ENCODE measurements at regions not wholly inside any gene's neighbourhood (a gene's known extent, or its start where the extent isn't known, plus 50 kb on each side); places are given as distances from the start of the nearest gene placed in this dataset.

DNA sequence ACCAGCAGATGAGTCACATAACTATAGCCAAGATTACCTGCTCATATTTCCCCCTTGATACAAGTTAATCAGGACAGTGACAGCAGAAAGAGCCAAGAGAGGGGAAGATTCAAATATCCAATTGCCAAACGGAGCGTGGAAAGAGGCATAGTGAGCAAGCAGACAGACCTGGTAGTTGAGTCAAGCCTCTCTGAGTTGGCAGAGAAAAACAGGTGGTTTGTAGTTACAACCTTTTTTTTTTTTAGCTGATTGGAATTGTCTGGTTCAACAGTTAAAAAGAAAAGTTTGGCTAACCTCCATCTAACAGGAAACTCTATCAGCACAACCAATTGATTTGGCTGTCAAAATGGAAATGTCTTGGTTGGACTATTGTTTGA is 272.1 kb downstream of the TLE1 start:
- Histone ChIP-seq H3K27ac (no peak overlapping the region), H3K9me3 (peaks cover 6% of the 10 kb centered on the region; the same call in 1 of the 2 replicates), H3K4me3 (no peak overlapping the region), H3K27me3 (no peaks in the 10 kb centered on the region), H3K4me2 (no peak overlapping the region), H3K4me1 (no peaks in the 10 kb centered on the region), H3K9ac (no peak overlapping the region), H3K36me3 (no peaks in the 10 kb centered on the region), H4K20me1 (no peaks in the 10 kb centered on the region)
- TF ChIP-seq Cebpa-rat (IDR thresholded peaks at IDR 0.05), result no peak

DNA sequence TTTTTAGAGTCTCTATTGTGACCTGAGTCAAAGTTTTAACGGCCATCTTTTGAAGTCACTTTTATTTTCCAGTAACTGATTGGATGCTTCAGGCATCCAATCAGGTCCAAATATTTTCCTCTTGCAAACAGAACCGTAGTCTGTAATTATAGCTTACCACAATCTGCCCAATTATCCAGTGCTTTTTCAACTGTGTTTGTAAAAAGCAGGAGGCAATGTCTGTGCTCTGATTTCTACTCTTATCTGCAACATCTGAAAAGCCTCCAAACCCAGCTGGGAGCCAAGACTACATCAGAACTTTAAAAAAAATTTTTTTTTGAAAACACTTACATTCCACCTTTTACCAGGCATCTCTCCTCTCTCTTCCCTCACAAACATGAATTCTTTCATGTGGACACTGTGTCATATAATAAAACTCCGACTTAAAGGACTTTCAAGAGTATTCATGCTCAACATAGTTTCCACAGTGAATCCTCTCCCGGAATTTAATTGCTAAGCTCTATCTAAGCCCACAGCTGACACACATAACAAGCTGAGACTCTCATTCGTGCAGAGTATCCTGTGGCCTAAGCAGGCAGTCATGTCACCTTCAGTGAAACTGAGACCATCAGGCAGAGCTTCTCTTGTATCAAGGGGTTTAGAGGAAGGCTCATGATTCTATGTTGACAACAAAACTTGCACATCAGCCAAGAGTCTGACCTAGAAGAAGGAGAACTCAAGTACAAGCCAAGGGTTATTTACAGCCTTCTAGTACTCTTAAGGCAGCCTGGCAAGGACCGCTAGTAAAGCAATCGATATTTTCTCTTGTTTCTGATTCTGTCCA is 272.7 kb downstream of the TLE1 start:
- Histone ChIP-seq H3K4me1 (no peaks in the 10 kb centered on the region), H3K27ac (no peak overlapping the region), H3K4me2 (no peak overlapping the region), H4K20me1 (no peaks in the 10 kb centered on the region), H3K9ac (no peak overlapping the region), H3K9me3 (peaks cover 6% of the 10 kb centered on the region; the same call in 1 of the 2 replicates), H3K27me3 (no peaks in the 10 kb centered on the region), H3K36me3 (no peaks in the 10 kb centered on the region), H3K4me3 (no peak overlapping the region)
- no peak for TF ChIP-seq Cebpa-rat (IDR thresholded peaks at IDR 0.05)

DNA sequence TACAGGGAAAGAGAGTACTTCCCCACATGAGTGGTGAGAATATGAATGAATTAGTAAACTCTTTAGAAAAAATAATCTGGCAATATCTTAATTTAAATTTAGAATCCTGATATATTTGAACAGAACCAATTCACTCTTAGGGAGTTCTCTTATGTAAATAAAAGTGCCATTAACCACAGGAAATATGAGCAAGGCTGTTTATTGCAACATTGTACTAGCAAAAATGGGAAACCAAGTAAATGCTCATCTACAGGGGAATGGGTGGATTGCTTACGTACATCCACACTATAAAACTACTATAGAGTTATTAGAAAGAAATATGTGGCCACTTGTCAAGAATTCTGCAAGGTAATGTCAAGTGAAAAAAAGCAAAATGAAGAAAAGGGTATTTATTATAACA is 274.5 kb downstream of the TLE1 start:
- Histone ChIP-seq H3K9me3 (no peaks in the 10 kb centered on the region), H3K27ac (no peak overlapping the region), H3K9ac (no peak overlapping the region), H3K27me3 (no peaks in the 10 kb centered on the region), H4K20me1 (no peaks in the 10 kb centered on the region), H3K36me3 (no peaks in the 10 kb centered on the region), H3K4me2 (no peak overlapping the region), H3K4me1 (no peaks in the 10 kb centered on the region), H3K4me3 (no peak overlapping the region)
- TF ChIP-seq Cebpa-rat (IDR thresholded peaks at IDR 0.05), result no peak

DNA sequence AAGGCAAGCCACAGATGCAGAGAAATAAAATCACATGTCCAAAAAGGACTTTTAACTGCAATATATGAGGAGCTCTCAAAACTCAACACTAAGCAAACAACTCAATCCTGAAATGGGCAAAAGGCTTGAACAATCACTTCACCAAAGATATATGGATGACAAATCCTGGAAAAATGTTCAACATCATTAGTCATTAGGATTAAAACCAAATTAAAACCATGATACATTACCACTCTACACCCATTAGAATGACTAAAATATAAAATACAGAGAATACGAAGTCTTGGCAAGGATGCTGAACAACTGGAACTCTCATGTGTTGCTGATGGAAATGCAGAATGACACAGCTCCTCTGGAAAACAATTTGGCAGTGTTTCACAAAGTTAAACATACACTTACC is 277.4 kb downstream of the TLE1 start:
- no peak overlapping the region for H3K9ac ChIP-seq
- H3K9me3 ChIP-seq, result no peaks in the 10 kb centered on the region
- H3K4me3 ChIP-seq, result no peak overlapping the region
- TF ChIP-seq Cebpa-rat (IDR thresholded peaks at IDR 0.05), result no peak
- no peaks in the 10 kb centered on the region for H3K27me3 ChIP-seq
- no peak overlapping the region for H3K4me2 ChIP-seq
- no peaks in the 10 kb centered on the region for H3K4me1 ChIP-seq
- no peak overlapping the region for H3K27ac ChIP-seq
- no peaks in the 10 kb centered on the region for H4K20me1 ChIP-seq
- H3K36me3 ChIP-seq, result no peaks in the 10 kb centered on the region

DNA sequence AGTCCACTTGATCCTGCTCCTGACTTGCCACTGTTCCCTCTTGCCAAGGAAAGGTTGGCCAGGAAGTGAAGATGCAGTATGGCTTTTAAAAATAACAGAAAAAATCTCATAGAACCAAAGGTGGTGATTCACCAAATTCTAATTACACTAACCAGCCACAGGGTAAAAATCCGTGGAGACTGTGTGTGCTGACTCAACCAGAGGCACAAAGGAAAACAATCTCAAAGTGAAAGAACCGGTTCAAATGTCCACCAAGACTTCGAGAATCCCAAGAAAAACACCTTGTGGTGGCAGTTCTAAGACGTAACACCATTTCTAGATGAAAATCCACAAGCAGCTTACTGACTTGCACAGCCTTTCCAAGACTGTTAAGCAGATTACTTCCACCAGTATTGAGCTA is 279.1 kb downstream of the TLE1 start:
- no peak overlapping the region for H3K9ac ChIP-seq
- H3K4me2 ChIP-seq, result no peak overlapping the region
- no peaks in the 10 kb centered on the region for H4K20me1 ChIP-seq
- H3K27ac ChIP-seq, result no peak overlapping the region
- no peaks in the 10 kb centered on the region for H3K4me1 ChIP-seq
- no peaks in the 10 kb centered on the region for H3K9me3 ChIP-seq
- no peaks in the 10 kb centered on the region for H3K36me3 ChIP-seq
- H3K27me3 ChIP-seq, result no peaks in the 10 kb centered on the region
- H3K4me3 ChIP-seq, result no peak overlapping the region
- TF ChIP-seq Cebpa-rat (IDR thresholded peaks at IDR 0.05), result no peak

DNA sequence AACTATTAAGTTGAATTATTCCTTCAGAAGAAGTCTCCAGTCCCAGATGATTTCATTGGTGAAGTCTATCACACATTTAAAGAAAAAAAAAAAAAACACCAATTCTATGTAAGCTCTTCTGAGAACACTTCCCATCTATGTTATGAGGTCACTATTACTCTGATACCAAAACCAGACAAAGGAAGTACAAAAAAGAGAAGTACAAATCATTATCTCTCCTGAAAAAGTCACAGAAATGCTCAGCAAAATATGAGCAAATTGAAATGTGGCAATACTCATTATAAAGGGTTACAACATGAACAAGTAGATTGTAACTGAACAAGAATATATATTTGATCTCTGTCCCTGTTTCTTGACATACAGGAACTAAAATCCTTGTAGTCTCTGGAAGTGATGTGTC is 280.4 kb downstream of the TLE1 start:
- no peak for TF ChIP-seq Cebpa-rat (IDR thresholded peaks at IDR 0.05)
- H3K27me3 ChIP-seq, result no peaks in the 10 kb centered on the region
- no peak overlapping the region for H3K27ac ChIP-seq
- H3K36me3 ChIP-seq, result no peaks in the 10 kb centered on the region
- H3K9me3 ChIP-seq, result no peaks in the 10 kb centered on the region
- no peaks in the 10 kb centered on the region for H3K4me1 ChIP-seq
- no peak overlapping the region for H3K9ac ChIP-seq
- no peaks in the 10 kb centered on the region for H4K20me1 ChIP-seq
- no peak overlapping the region for H3K4me3 ChIP-seq
- H3K4me2 ChIP-seq, result no peak overlapping the region

GRCh38 chr9:81404931-81405598 is 284.3 kb downstream of the TLE1 start:
- Histone ChIP-seq H4K20me1 (no peaks in the 10 kb centered on the region), H3K4me1 (no peaks in the 10 kb centered on the region), H3K4me2 (no peak overlapping the region), H3K9me3 (no peaks in the 10 kb centered on the region), H3K9ac (no peak overlapping the region), H3K27me3 (no peaks in the 10 kb centered on the region), H3K4me3 (no peak overlapping the region), H3K36me3 (no peaks in the 10 kb centered on the region), H3K27ac (no peak overlapping the region)
- TF ChIP-seq Cebpa-rat (IDR thresholded peaks at IDR 0.05), result no peak

GRCh38 chr9:81397481-81398381 is 291.6 kb downstream of the TLE1 start:
- no peaks in the 10 kb centered on the region for H4K20me1 ChIP-seq
- no peaks in the 10 kb centered on the region for H3K9me3 ChIP-seq
- H3K36me3 ChIP-seq, result no peaks in the 10 kb centered on the region
- TF ChIP-seq Cebpa-rat (IDR thresholded peaks at IDR 0.05), result no peak
- H3K4me3 ChIP-seq, result no peak overlapping the region
- H3K9ac ChIP-seq, result no peak overlapping the region
- peaks cover 15% of the 10 kb centered on the region for H3K4me1 ChIP-seq
- no peaks in the 10 kb centered on the region for H3K27me3 ChIP-seq
- H3K4me2 ChIP-seq, result no peak overlapping the region
- H3K27ac ChIP-seq, result no peak overlapping the region

DNA sequence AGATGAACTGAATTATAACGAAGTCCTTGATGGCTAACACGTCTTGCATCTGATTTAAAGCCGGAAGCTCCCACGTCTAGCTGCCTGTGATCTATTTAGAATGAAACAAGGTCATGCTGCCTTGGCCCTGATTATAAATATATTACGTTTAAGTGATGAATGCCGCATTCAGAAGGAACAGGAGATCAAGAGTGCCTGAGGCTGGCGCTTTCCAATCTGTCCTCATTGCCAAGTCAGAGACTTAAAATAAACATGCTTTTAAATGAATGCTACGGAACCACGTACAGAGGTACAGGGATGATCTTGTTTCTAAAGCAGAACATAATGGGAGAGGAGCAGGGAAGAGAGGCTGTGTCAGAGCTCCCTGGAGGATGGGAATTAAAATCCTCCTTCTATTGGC is 292.8 kb downstream of the TLE1 start:
- no peaks in the 10 kb centered on the region for H4K20me1 ChIP-seq
- H3K4me2 ChIP-seq, result no peak overlapping the region
- no peak overlapping the region for H3K4me3 ChIP-seq
- no peaks in the 10 kb centered on the region for H3K36me3 ChIP-seq
- no peaks in the 10 kb centered on the region for H3K27me3 ChIP-seq
- H3K9me3 ChIP-seq, result no peaks in the 10 kb centered on the region
- no peak overlapping the region for H3K27ac ChIP-seq
- peaks cover 15% of the 10 kb centered on the region for H3K4me1 ChIP-seq
- H3K9ac ChIP-seq, result no peak overlapping the region
- TF ChIP-seq Cebpa-rat (IDR thresholded peaks at IDR 0.05), result no peak

DNA sequence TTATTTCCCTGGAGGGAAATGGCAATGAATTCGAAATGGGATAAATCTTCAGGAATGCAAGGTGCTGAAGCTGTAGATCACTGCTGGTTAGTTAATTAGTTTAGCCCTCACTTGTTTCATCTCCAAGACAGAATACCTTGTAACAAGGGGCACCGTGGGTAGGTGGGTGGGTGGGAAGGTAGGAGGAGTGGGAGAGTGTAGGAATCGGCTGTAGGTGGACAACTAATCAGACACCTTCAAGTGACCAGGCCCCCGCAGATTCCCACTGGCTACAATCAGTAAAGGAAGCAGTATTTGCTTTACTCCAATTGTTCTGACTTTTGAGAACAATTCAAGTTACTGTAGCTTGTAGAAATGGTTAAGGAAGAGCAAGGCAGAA is 293.7 kb downstream of the TLE1 start:
- Histone ChIP-seq H3K4me3 (no peak overlapping the region), H3K36me3 (no peaks in the 10 kb centered on the region), H3K9me3 (no peaks in the 10 kb centered on the region), H4K20me1 (no peaks in the 10 kb centered on the region), H3K27me3 (no peaks in the 10 kb centered on the region), H3K4me2 (no peak overlapping the region), H3K4me1 (peaks cover 19% of the 10 kb centered on the region), H3K27ac (no peak overlapping the region), H3K9ac (no peak overlapping the region)
- no peak for TF ChIP-seq Cebpa-rat (IDR thresholded peaks at IDR 0.05)

Measured in BLaER1 (cell line).